ENCODE measurements at regions not wholly inside any gene's neighbourhood (a gene's known extent, or its start where the extent isn't known, plus 50 kb on each side); places are given as distances from the start of the nearest gene placed in this dataset.

GRCh38 chr14:26938054-26938453 lies 340.2 kb upstream of the NOVA1 start:
- no peaks in the 10 kb centered on the region for H3K9me3 ChIP-seq (ENCODE audit: control insufficient read depth in 4 of 4, insufficient read depth in 3 of 4, low read length in 3 of 4)

GRCh38 chr14:26939755-26940154 lies 341.9 kb upstream of the NOVA1 start:
- no peak for DNase-seq
- Histone ChIP-seq H3K9me3 (ENCODE audit: control insufficient read depth in 4 of 4, insufficient read depth in 3 of 4, low read length in 3 of 4) (no peaks in the 10 kb centered on the region), H3K27ac (ENCODE audit: low read depth in 1 of 2, low read length in 1 of 2) (no peak overlapping the region), H3K4me3 (no peak overlapping the region), H3K36me3 (ENCODE audit: control insufficient read depth in 4 of 4, insufficient read depth in 4 of 4, low read length in 4 of 4) (no peaks in the 10 kb centered on the region), H3K9ac (ENCODE audit: insufficient read depth in 1 of 2, low read length in 2 of 2) (no peak overlapping the region), H3K27me3 (ENCODE audit: control insufficient read depth in 3 of 3, insufficient read depth in 3 of 3, low read length in 2 of 3) (no peaks in the 10 kb centered on the region), H3K4me1 (ENCODE audit: control insufficient read depth in 5 of 5, insufficient read depth in 5 of 5, low read length in 5 of 5) (no peaks in the 10 kb centered on the region)
- WGBS, 2 donors: 85 to 92% methylated on average over 2 of the region's 2 CpGs
- TF ChIP-seq CTCF (IDR thresholded peaks at IDR 0.05; ENCODE audit: control extremely low read depth, extremely low read depth): no peak
- ATAC-seq (ENCODE audit: insufficient read depth, low FRiP score): no peak

More at GRCh38 chr14:26938054-26938453, 340.2 kb upstream of the NOVA1 start:
- H3K36me3 ChIP-seq (ENCODE audit: control insufficient read depth in 4 of 4, insufficient read depth in 4 of 4, low read length in 4 of 4): no peaks in the 10 kb centered on the region
- no peak for DNase-seq
- no peak for TF ChIP-seq CTCF (IDR thresholded peaks at IDR 0.05; ENCODE audit: control extremely low read depth, extremely low read depth)
- no peaks in the 10 kb centered on the region for H3K4me1 ChIP-seq (ENCODE audit: control insufficient read depth in 5 of 5, insufficient read depth in 5 of 5, low read length in 5 of 5)
- no peaks in the 10 kb centered on the region for H3K27me3 ChIP-seq (ENCODE audit: control insufficient read depth in 3 of 3, insufficient read depth in 3 of 3, low read length in 2 of 3)
- H3K27ac ChIP-seq (ENCODE audit: low read depth in 1 of 2, low read length in 1 of 2): no peak overlapping the region
- no peak overlapping the region for H3K9ac ChIP-seq (ENCODE audit: insufficient read depth in 1 of 2, low read length in 2 of 2)
- 86 to 90% methylated on average over 1 of the region's 1 CpG for WGBS, 2 donors
- ATAC-seq (ENCODE audit: insufficient read depth, low FRiP score): no peak
- no peak overlapping the region for H3K4me3 ChIP-seq

GRCh38 chr14:26941521-26941920 lies 343.7 kb upstream of the NOVA1 start:
- TF ChIP-seq CTCF (IDR thresholded peaks at IDR 0.05; ENCODE audit: control extremely low read depth, extremely low read depth): no peak
- no peaks in the 10 kb centered on the region for H3K9me3 ChIP-seq (ENCODE audit: control insufficient read depth in 4 of 4, insufficient read depth in 3 of 4, low read length in 3 of 4)
- no peak overlapping the region for H3K27ac ChIP-seq (ENCODE audit: low read depth in 1 of 2, low read length in 1 of 2)
- no peak overlapping the region for H3K4me3 ChIP-seq
- no peak for DNase-seq
- H3K9ac ChIP-seq (ENCODE audit: insufficient read depth in 1 of 2, low read length in 2 of 2): no peak overlapping the region
- no peaks in the 10 kb centered on the region for H3K36me3 ChIP-seq (ENCODE audit: control insufficient read depth in 4 of 4, insufficient read depth in 4 of 4, low read length in 4 of 4)
- no peaks in the 10 kb centered on the region for H3K4me1 ChIP-seq (ENCODE audit: control insufficient read depth in 5 of 5, insufficient read depth in 5 of 5, low read length in 5 of 5)
- ATAC-seq (ENCODE audit: insufficient read depth, low FRiP score): no peak
- no peaks in the 10 kb centered on the region for H3K27me3 ChIP-seq (ENCODE audit: control insufficient read depth in 3 of 3, insufficient read depth in 3 of 3, low read length in 2 of 3)
- WGBS, 2 donors: 84 to 89% methylated on average over 2 of the region's 2 CpGs

GRCh38 chr14:26947265-26947664 lies 349.4 kb upstream of the NOVA1 start:
- H3K27ac ChIP-seq (ENCODE audit: low read depth in 1 of 2, low read length in 1 of 2): no peak overlapping the region
- DNase-seq (no peak), ATAC-seq (ENCODE audit: insufficient read depth, low FRiP score) (no peak)
- H3K9me3 ChIP-seq (ENCODE audit: control insufficient read depth in 4 of 4, insufficient read depth in 3 of 4, low read length in 3 of 4): no peaks in the 10 kb centered on the region
- TF ChIP-seq CTCF (IDR thresholded peaks at IDR 0.05; ENCODE audit: control extremely low read depth, extremely low read depth): no peak
- H3K4me1 ChIP-seq (ENCODE audit: control insufficient read depth in 5 of 5, insufficient read depth in 5 of 5, low read length in 5 of 5): no peaks in the 10 kb centered on the region
- no peak overlapping the region for H3K4me3 ChIP-seq
- no peak overlapping the region for H3K9ac ChIP-seq (ENCODE audit: insufficient read depth in 1 of 2, low read length in 2 of 2)
- WGBS, 2 donors: 73 to 82% methylated on average over 1 of the region's 1 CpG
- H3K36me3 ChIP-seq (ENCODE audit: control insufficient read depth in 4 of 4, insufficient read depth in 4 of 4, low read length in 4 of 4): no peaks in the 10 kb centered on the region
- no peaks in the 10 kb centered on the region for H3K27me3 ChIP-seq (ENCODE audit: control insufficient read depth in 3 of 3, insufficient read depth in 3 of 3, low read length in 2 of 3)

All from lung (tissue), 11 donors.